ENCODE measurements at regions not wholly inside any gene's neighbourhood (a gene's known extent, or its start where the extent isn't known, plus 50 kb on each side); places are given as distances from the start of the nearest gene placed in this dataset.

DNA sequence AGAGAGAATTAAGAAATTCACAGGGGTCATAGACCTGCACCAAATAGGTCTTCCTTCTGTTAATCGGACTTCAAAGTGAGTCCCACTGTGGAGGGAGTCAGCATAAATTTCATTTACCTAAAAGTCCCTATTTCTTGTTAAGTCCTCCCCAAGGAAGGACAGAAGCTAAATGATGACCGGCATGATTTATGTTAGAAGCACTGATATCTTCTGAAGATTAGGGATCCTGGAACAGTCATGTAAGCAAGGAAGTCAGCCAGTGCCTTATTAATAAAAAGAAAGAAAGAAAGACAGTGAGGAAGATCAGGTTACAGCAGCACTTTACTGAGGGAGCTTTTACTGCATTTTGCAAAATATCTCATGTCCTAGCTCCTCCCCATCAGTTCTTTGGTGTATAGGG is 287.5 kb downstream of the FOXG1 start:
- H2AK5ac ChIP-seq (ENCODE audit: low read depth, low read length) = no peak overlapping the region
- H3K36me3 ChIP-seq (ENCODE audit: control insufficient read depth, insufficient read depth, low read length) = no peaks in the 10 kb centered on the region
- no peak overlapping the region for H3K27ac ChIP-seq (ENCODE audit: insufficient read depth, low read length)
- no peaks in the 10 kb centered on the region for H3K4me1 ChIP-seq (ENCODE audit: control insufficient read depth, insufficient read depth, low read length)
- H2BK15ac ChIP-seq (ENCODE audit: low read depth, low read length) = no peak overlapping the region
- H3K9me1 ChIP-seq (ENCODE audit: insufficient read depth, low read length) = no peaks in the 10 kb centered on the region
- H3K18ac ChIP-seq (ENCODE audit: low read depth, low read length) = no peak overlapping the region
- H2BK20ac ChIP-seq (ENCODE audit: low read depth, low read length) = no peak overlapping the region
- no peak overlapping the region for H2AK9ac ChIP-seq (replicated peaks; ENCODE audit: low read depth, low read length, poor library complexity)
- no peaks in the 10 kb centered on the region for H4K20me1 ChIP-seq (ENCODE audit: insufficient read depth, low read length)
- H3K23ac ChIP-seq (ENCODE audit: low read depth, low read length) = no peak overlapping the region
- H4K5ac ChIP-seq (ENCODE audit: low read depth, low read length) = no peak overlapping the region
- in situ Hi-C loops (cut with MboI; ENCODE audit: low sequenced_read_pairs) = no loop called here
- TF ChIP-seq MAFK (IDR thresholded peaks at IDR 0.05; ENCODE audit: low read depth, low read length) (no peak), BHLHE40 (IDR thresholded peaks at IDR 0.05; ENCODE audit: low read depth, low read length) (no peak), CHD1 (IDR thresholded peaks at IDR 0.05; ENCODE audit: low read depth, low read length) (no peak), POLR2A (IDR thresholded peaks at IDR 0.05; ENCODE audit: low read depth, low read length) (no peak), FOS (IDR thresholded peaks at IDR 0.05; ENCODE audit: low read depth, low read length) (no peak), SMC3 (IDR thresholded peaks at IDR 0.05; ENCODE audit: low read depth, low read length) (no peak), RCOR1 (IDR thresholded peaks at IDR 0.05; ENCODE audit: insufficient replicate concordance, low read length) (no peak)
- TF ChIP-seq, protein P1, sequence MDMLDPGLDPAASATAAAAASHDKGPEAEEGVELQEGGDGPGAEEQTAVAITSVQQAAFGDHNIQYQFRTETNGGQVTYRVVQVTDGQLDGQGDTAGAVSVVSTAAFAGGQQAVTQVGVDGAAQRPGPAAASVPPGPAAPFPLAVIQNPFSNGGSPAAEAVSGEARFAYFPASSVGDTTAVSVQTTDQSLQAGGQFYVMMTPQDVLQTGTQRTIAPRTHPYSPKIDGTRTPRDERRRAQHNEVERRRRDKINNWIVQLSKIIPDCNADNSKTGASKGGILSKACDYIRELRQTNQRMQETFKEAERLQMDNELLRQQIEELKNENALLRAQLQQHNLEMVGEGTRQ (IDR thresholded peaks at IDR 0.05; ENCODE audit: low read depth, low read length) = no peak
- H2BK120ac ChIP-seq (ENCODE audit: low read depth, low read length) = no peak overlapping the region
- no peak overlapping the region for H3K56ac ChIP-seq (ENCODE audit: extremely low read depth, insufficient read depth, low read length)
- H2AFZ ChIP-seq (replicated peaks; ENCODE audit: low read length, poor library complexity) = no peak overlapping the region
- no peak overlapping the region for H4K91ac ChIP-seq (ENCODE audit: insufficient read depth, low read depth, low read length)
- H2BK5ac ChIP-seq (ENCODE audit: low read depth, low read length, poor library complexity, severe bottlenecking) = no peak overlapping the region
- H3K9me3 ChIP-seq (ENCODE audit: control insufficient read depth, insufficient read depth, low read length) = no peaks in the 10 kb centered on the region
- DNase-seq (peak; percentile 7), ATAC-seq (ENCODE audit: low read depth) (peak; percentile 54; the same call in 1 of the 2 replicates)
- no peak overlapping the region for H3K14ac ChIP-seq (replicated peaks; ENCODE audit: low read depth, low read length)
- POLR2A ChIA-PET (ENCODE audit: unreplicated experiment) = no interaction called here
- no peak overlapping the region for H3K4me2 ChIP-seq (ENCODE audit: low read depth, low read length)
- dilution Hi-C loops (cut with HindIII; ENCODE audit: low sequenced_read_pairs, unreplicated experiment) = no loop called here
- no peak overlapping the region for H3K9ac ChIP-seq (ENCODE audit: low read depth, low read length)
- no CpG with 5 or more reads among the region's 2 CpGs for WGBS, 2 experiments (ENCODE audit: extremely low coverage in 2 of 2, insufficient read length in 1 of 2)
- H3K79me1 ChIP-seq (ENCODE audit: low read depth in 1 of 2, low read length in 2 of 2) = no peaks in the 10 kb centered on the region
- H4K8ac ChIP-seq (ENCODE audit: low read depth in 2 of 2, low read length in 2 of 2) = no peak overlapping the region
- CTCF ChIA-PET = interaction anchor here (0.5 kb wide), 1 partner anchor 73 kb away, joined by 3 read pairs; no protein-coding TSS in a partner anchor
- H3K4ac ChIP-seq (ENCODE audit: low read depth, low read length) = no peak overlapping the region
- intact Hi-C loops (cut with micrococcal nuclease) = no loop called here
- H3K4me3 ChIP-seq (ENCODE audit: insufficient read depth, low read depth, low read length) = no peak overlapping the region
- no peaks in the 10 kb centered on the region for H3K27me3 ChIP-seq (ENCODE audit: control insufficient read depth, insufficient read depth, low read length)
- no TSS peak for BruUV-seq (replicated peaks)

Data from IMR-90 (cell line).